ENCODE measurements at regions not wholly inside any gene's neighbourhood (a gene's known extent, or its start where the extent isn't known, plus 50 kb on each side); places are given as distances from the start of the nearest gene placed in this dataset.

- intact Hi-C loops (cut with DNase I; ENCODE audit: low total_unique reads) = no loop called here
- no peaks in the 10 kb centered on the region for H3K27me3 ChIP-seq
- TF ChIP-seq CTCF (IDR thresholded peaks at IDR 0.05) (no peak), POLR2A (IDR thresholded peaks at IDR 0.05) (no peak)
- H3K4me3 ChIP-seq = no peak overlapping the region
- DNase-seq = no peak
- H3K4me1 ChIP-seq = no peaks in the 10 kb centered on the region
- 73 to 83% methylated on average over 4 of the region's 4 CpGs for WGBS, 2 donors
- H3K9me3 ChIP-seq = no peaks in the 10 kb centered on the region
- no peaks in the 10 kb centered on the region for H3K36me3 ChIP-seq (ENCODE audit: low read depth, missing control alignments)
- H3K27ac ChIP-seq = no peak overlapping the region
These were observed 711.3 kb upstream of the GJE1 start for GRCh38 chr6:141421378-141421777.

GRCh38 chr6:141418076-141418475, 714.6 kb upstream of the GJE1 start:
- no peak overlapping the region for H3K4me3 ChIP-seq
- H3K27me3 ChIP-seq = no peaks in the 10 kb centered on the region
- H3K4me1 ChIP-seq = no peaks in the 10 kb centered on the region
- 57 to 82% methylated on average over 7 of the region's 7 CpGs for WGBS, 2 donors
- DNase-seq = no peak
- no peak for TF ChIP-seq POLR2A (IDR thresholded peaks at IDR 0.05)
- H3K27ac ChIP-seq = no peak overlapping the region
- no peaks in the 10 kb centered on the region for H3K9me3 ChIP-seq
- H3K36me3 ChIP-seq (ENCODE audit: low read depth, missing control alignments) = no peaks in the 10 kb centered on the region
- intact Hi-C loops (cut with DNase I; ENCODE audit: low total_unique reads) = no loop called here

GRCh38 chr6:141415896-141416295, 716.8 kb upstream of the GJE1 start:
- TF ChIP-seq CTCF (IDR thresholded peaks at IDR 0.05) (no peak), POLR2A (IDR thresholded peaks at IDR 0.05) (no peak)
- Histone ChIP-seq H3K4me1 (no peaks in the 10 kb centered on the region), H3K9me3 (no peaks in the 10 kb centered on the region), H3K27me3 (no peaks in the 10 kb centered on the region), H3K27ac (no peak overlapping the region), H3K36me3 (ENCODE audit: low read depth, missing control alignments) (no peaks in the 10 kb centered on the region), H3K4me3 (no peak overlapping the region)
- intact Hi-C loops (cut with DNase I; ENCODE audit: low total_unique reads) = no loop called here
- WGBS, 2 donors = 35 to 51% methylated on average over 2 of the region's 2 CpGs
- DNase-seq = no peak

GRCh38 chr6:141413196-141413595, 719.5 kb upstream of the GJE1 start:
- no peaks in the 10 kb centered on the region for H3K36me3 ChIP-seq (ENCODE audit: low read depth, missing control alignments)
- WGBS, 2 donors = 76 to 93% methylated on average over 1 of the region's 1 CpG
- no peak for DNase-seq

GRCh38 chr6:141406761-141407160, 726.0 kb upstream of the GJE1 start:
- 53 to 55% methylated on average over 1 of the region's 1 CpG for WGBS, 2 donors
- no peaks in the 10 kb centered on the region for H3K36me3 ChIP-seq (ENCODE audit: low read depth, missing control alignments)
- no peak overlapping the region for H3K4me3 ChIP-seq
- H3K27me3 ChIP-seq = no peaks in the 10 kb centered on the region
- intact Hi-C loops (cut with DNase I; ENCODE audit: low total_unique reads) = no loop called here
- DNase-seq = no peak
- no peak for TF ChIP-seq POLR2A (IDR thresholded peaks at IDR 0.05)
- no peak for TF ChIP-seq CTCF (IDR thresholded peaks at IDR 0.05)
- H3K27ac ChIP-seq = no peak overlapping the region
- no peaks in the 10 kb centered on the region for H3K4me1 ChIP-seq
- H3K9me3 ChIP-seq = no peaks in the 10 kb centered on the region

More at GRCh38 chr6:141413196-141413595, 719.5 kb upstream of the GJE1 start:
- TF ChIP-seq CTCF (IDR thresholded peaks at IDR 0.05) (no peak), POLR2A (IDR thresholded peaks at IDR 0.05) (no peak)
- Histone ChIP-seq H3K4me3 (no peak overlapping the region), H3K9me3 (no peaks in the 10 kb centered on the region), H3K4me1 (no peaks in the 10 kb centered on the region), H3K27me3 (no peaks in the 10 kb centered on the region), H3K27ac (no peak overlapping the region)
- intact Hi-C loops (cut with DNase I; ENCODE audit: low total_unique reads) = no loop called here
